LoVo (cell line): ENCODE measurements at regions not wholly inside any gene's neighbourhood (a gene's known extent, or its start where the extent isn't known, plus 50 kb on each side); places are given as distances from the start of the nearest gene placed in this dataset.

ENCODE experiments used
- DNase-seq: peaks from one replicate; pipeline ENCODE4 v3.0.0-alpha.2; 2016; ENCODE audit warnings: low spot score

- no peak for DNase-seq
Observed at GRCh38 chr9:14395317-14396082, 81.6 kb upstream of the NFIB start.

- no peak for DNase-seq
Observed at GRCh38 chr9:14393418-14393817, 79.5 kb upstream of the NFIB start.

- peak; percentile 13 for DNase-seq
Observed at GRCh38 chr9:14391620-14392019, 77.7 kb upstream of the NFIB start.

GRCh38 chr9:14389657-14390056 is 75.7 kb upstream of the NFIB start:
- DNase-seq, result no peak

GRCh38 chr9:14389146-14389545 is 75.2 kb upstream of the NFIB start:
- DNase-seq, result no peak

- no peak for DNase-seq
Observed at GRCh38 chr9:14383773-14384172, 69.8 kb upstream of the NFIB start.

GRCh38 chr9:14383294-14383693 is 69.4 kb upstream of the NFIB start:
- DNase-seq, result no peak

- DNase-seq, result no peak
Observed at GRCh38 chr9:14380061-14380836, 66.3 kb upstream of the NFIB start.

GRCh38 chr9:14379280-14379679 is 65.3 kb upstream of the NFIB start:
- DNase-seq, result no peak

- DNase-seq, result no peak
Observed at GRCh38 chr9:14373706-14374105, 59.8 kb upstream of the NFIB start.

GRCh38 chr9:14373336-14373666 is 59.4 kb upstream of the NFIB start:
- DNase-seq, result no peak

GRCh38 chr9:14372437-14373335 is 58.7 kb upstream of the NFIB start:
- DNase-seq, result peak; percentile 69

GRCh38 chr9:14369011-14369410 is 55.1 kb upstream of the NFIB start:
- no peak for DNase-seq

- no peak for DNase-seq
Observed at GRCh38 chr9:14366076-14366475, 52.1 kb upstream of the NFIB start.

GRCh38 chr9:14365670-14366069 is 51.7 kb upstream of the NFIB start:
- no peak for DNase-seq
